ENCODE measurements at regions not wholly inside any gene's neighbourhood (a gene's known extent, or its start where the extent isn't known, plus 50 kb on each side); places are given as distances from the start of the nearest gene placed in this dataset.

DNA sequence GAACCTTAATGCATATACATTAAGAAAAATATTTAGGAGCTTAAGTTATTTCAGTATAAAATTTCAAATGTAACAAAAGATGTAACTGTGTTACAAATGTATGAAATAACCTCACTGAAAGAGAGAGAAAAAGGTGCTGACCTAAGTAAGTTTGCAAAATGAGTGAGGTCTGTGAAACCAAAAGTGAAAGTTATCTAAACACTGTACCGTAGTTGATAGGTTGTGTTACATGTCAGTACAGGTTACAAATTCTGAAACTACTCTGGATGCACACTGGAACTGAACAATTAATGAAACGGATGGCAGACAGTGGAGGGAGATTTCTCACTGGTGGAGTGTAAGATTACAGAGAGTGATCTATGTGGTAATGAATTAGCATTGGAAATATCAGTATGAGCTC is 420.7 kb downstream of the ZNF385D start (continued):
- TF ChIP-seq ZNF462 (CRISPR knock-in tag; IDR thresholded peaks at IDR 0.05), result no peak
- no peak for TF ChIP-seq ZNF331 (CRISPR knock-in tag; IDR thresholded peaks at IDR 0.05; ENCODE audit: low read depth)
- TF ChIP-seq POLR2AphosphoS5 (IDR thresholded peaks at IDR 0.05; ENCODE audit: low read depth), result no peak
- TF ChIP-seq, protein P1, sequence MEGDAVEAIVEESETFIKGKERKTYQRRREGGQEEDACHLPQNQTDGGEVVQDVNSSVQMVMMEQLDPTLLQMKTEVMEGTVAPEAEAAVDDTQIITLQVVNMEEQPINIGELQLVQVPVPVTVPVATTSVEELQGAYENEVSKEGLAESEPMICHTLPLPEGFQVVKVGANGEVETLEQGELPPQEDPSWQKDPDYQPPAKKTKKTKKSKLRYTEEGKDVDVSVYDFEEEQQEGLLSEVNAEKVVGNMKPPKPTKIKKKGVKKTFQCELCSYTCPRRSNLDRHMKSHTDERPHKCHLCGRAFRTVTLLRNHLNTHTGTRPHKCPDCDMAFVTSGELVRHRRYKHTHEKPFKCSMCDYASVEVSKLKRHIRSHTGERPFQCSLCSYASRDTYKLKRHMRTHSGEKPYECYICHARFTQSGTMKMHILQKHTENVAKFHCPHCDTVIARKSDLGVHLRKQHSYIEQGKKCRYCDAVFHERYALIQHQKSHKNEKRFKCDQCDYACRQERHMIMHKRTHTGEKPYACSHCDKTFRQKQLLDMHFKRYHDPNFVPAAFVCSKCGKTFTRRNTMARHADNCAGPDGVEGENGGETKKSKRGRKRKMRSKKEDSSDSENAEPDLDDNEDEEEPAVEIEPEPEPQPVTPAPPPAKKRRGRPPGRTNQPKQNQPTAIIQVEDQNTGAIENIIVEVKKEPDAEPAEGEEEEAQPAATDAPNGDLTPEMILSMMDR (conservative IDR thresholded peaks at IDR 0.05; ENCODE audit: low read depth in 2 of 2), result no peak
- TF ChIP-seq NANOG (IDR thresholded peaks at IDR 0.05; ENCODE audit: borderline replicate concordance), result no peak
- no peak for TF ChIP-seq REST (IDR thresholded peaks at IDR 0.05; ENCODE audit: unreplicated experiment)
- no peak for TF ChIP-seq CREB1 (CRISPR knock-in tag; IDR thresholded peaks at IDR 0.05; ENCODE audit: low read depth)
